Right kidney (tissue), 1 donor: ENCODE measurements at regions not wholly inside any gene's neighbourhood (a gene's known extent, or its start where the extent isn't known, plus 50 kb on each side); places are given as distances from the start of the nearest gene placed in this dataset.

Source experiments
- DNase-seq: peaks from one replicate; pipeline ENCODE4 v3.0.0-alpha.2; 2016

- no peak for DNase-seq
These were observed 85.7 kb upstream of the SHB start for GRCh38 chr9:38154501-38155421.

- DNase-seq = no peak
These were observed 84.9 kb upstream of the SHB start for GRCh38 chr9:38153910-38154291.

GRCh38 chr9:38153152-38153909 lies 84.3 kb upstream of the SHB start:
- DNase-seq = no peak

GRCh38 chr9:38149647-38150046 lies 80.6 kb upstream of the SHB start:
- DNase-seq = no peak

GRCh38 chr9:38146844-38147243 lies 77.8 kb upstream of the SHB start:
- DNase-seq = no peak

GRCh38 chr9:38145526-38146053 lies 76.6 kb upstream of the SHB start:
- no peak for DNase-seq

GRCh38 chr9:38144421-38144820 lies 75.4 kb upstream of the SHB start:
- no peak for DNase-seq

GRCh38 chr9:38141746-38142591 lies 72.9 kb upstream of the SHB start:
- DNase-seq = no peak

- no peak for DNase-seq
These were observed 69.2 kb upstream of the SHB start for GRCh38 chr9:38138276-38138675.

- DNase-seq = no peak
These were observed 68.3 kb upstream of the SHB start for GRCh38 chr9:38137342-38137741.

GRCh38 chr9:38136386-38136785 lies 67.4 kb upstream of the SHB start:
- no peak for DNase-seq

- DNase-seq = no peak
These were observed 65.7 kb upstream of the SHB start for GRCh38 chr9:38134611-38135237.

- no peak for DNase-seq
These were observed 64.6 kb upstream of the SHB start for GRCh38 chr9:38133595-38133994.

- no peak for DNase-seq
These were observed 63.9 kb upstream of the SHB start for GRCh38 chr9:38132956-38133355.

GRCh38 chr9:38131729-38132128 lies 62.7 kb upstream of the SHB start:
- no peak for DNase-seq

- DNase-seq = no peak
These were observed 61.7 kb upstream of the SHB start for GRCh38 chr9:38130724-38131123.

GRCh38 chr9:38129366-38129765 lies 60.3 kb upstream of the SHB start:
- no peak for DNase-seq

GRCh38 chr9:38128752-38129270 lies 59.8 kb upstream of the SHB start:
- no peak for DNase-seq

- no peak for DNase-seq
These were observed 58.3 kb upstream of the SHB start for GRCh38 chr9:38127271-38127839.

GRCh38 chr9:38126730-38127129 lies 57.7 kb upstream of the SHB start:
- DNase-seq = no peak

- no peak for DNase-seq
These were observed 56.9 kb upstream of the SHB start for GRCh38 chr9:38125889-38126288.
